Small intestine (tissue), 7 donors: ENCODE measurements at regions not wholly inside any gene's neighbourhood (a gene's known extent, or its start where the extent isn't known, plus 50 kb on each side); places are given as distances from the start of the nearest gene placed in this dataset.

Experiments
- DNase-seq, 2 donors: peaks; one replicate each; pipeline versions ENCODE4 v3.0.0 to v3.0.0-alpha.2; 2013
- FAIRE-seq: peaks from 2 replicates; lab custom pipeline; 2012; peaks lifted over from hg19 to GRCh38; lab: Jason Lieb, UNC
- H3K27ac ChIP-seq, 3 donors: one replicate each; pipeline ENCODE4 v1.5.1; 2013; ENCODE audit warnings: low read length in 2 of 3, mild to moderate bottlenecking in 2 of 3, control low read depth in 1 of 3, inconsistent platforms in 1 of 3, low read depth in 1 of 3, moderate library complexity in 1 of 3
- H3K27me3 ChIP-seq, 3 donors: one replicate each; pipeline ENCODE4 v1.6.1; 2013; ENCODE audit warnings: low read length in 3 of 3, inconsistent platforms in 1 of 3; ENCODE audit not compliant: control insufficient read depth in 3 of 3, insufficient read depth in 3 of 3
- H3K36me3 ChIP-seq, 3 donors: one replicate each; pipeline ENCODE4 v1.6.1; 2013; ENCODE audit warnings: low read length in 3 of 3, inconsistent platforms in 1 of 3, low read depth in 1 of 3, mild to moderate bottlenecking in 1 of 3, moderate library complexity in 1 of 3; ENCODE audit not compliant: control insufficient read depth in 3 of 3, insufficient read depth in 2 of 3
- H3K4me1 ChIP-seq, 3 donors: one replicate each; pipeline ENCODE4 v1.6.1; 2013; ENCODE audit warnings: low read length in 2 of 3, inconsistent platforms in 1 of 3, low read depth in 1 of 3, mild to moderate bottlenecking in 1 of 3, moderate library complexity in 1 of 3; ENCODE audit not compliant: control insufficient read depth in 3 of 3, insufficient read depth in 2 of 3
- H3K4me3 ChIP-seq, 3 donors: one replicate each; pipeline ENCODE4 v1.5.1; 2013; ENCODE audit warnings: low read length in 3 of 3, control low read depth in 1 of 3, inconsistent platforms in 1 of 3, low read depth in 1 of 3, mild to moderate bottlenecking in 1 of 3, moderate library complexity in 1 of 3
- H3K9me3 ChIP-seq, 2 donors: one replicate each; pipeline ENCODE4 v1.6.1; 2013; ENCODE audit warnings: low read depth in 1 of 2, low read length in 1 of 2; ENCODE audit not compliant: control insufficient read depth in 2 of 2, insufficient read depth in 1 of 2
- WGBS, 3 donors: extraction: QIAGEN DNeasy Blood & Tissue Kit; methylation state at CpG; one replicate each; pipeline ENCODE4 v1.1.7; 2013; 5-methylcytosine and 5-hydroxymethylcytosine counted together
- donor health status: healthy with polysubstance abuse.
- donor health status: control.
- donor health status: control.
- donor health status: Bipolar disorder and iron deficiency.
- donor health status: healthy.

- H3K27ac ChIP-seq = peak overlapping the region in 1 of 3 donors; percentile 93
- no peaks in the 10 kb centered on the region for H3K27me3 ChIP-seq
- H3K4me1 ChIP-seq = peaks cover 0 to 69% (median 0%) of the 10 kb centered on the region in 3 donors
- no peak overlapping the region for H3K4me3 ChIP-seq
- 80 to 89% (median 87%) methylated on average over 16 of the region's 16 CpGs for WGBS, 3 donors
- DNase-seq (peak in 1 of 2 donors; percentile 78), FAIRE-seq (no peak)
- no peaks in the 10 kb centered on the region for H3K36me3 ChIP-seq
- H3K9me3 ChIP-seq = no peaks in the 10 kb centered on the region
Observed at GRCh38 chr9:129402931-129403778, 217.7 kb downstream of the C9orf50 start.

- peaks cover 0 to 61% (median 0%) of the 10 kb centered on the region in 3 donors for H3K4me1 ChIP-seq
- DNase-seq (no peak), FAIRE-seq (no peak)
- 50 to 79% (median 77%) methylated on average over 20 of the region's 20 CpGs for WGBS, 3 donors
- H3K27ac ChIP-seq = peak overlapping the region in 2 of 3 donors; percentile 33 to 55
- H3K9me3 ChIP-seq = no peaks in the 10 kb centered on the region
- no peaks in the 10 kb centered on the region for H3K36me3 ChIP-seq
- no peak overlapping the region for H3K4me3 ChIP-seq
- no peaks in the 10 kb centered on the region for H3K27me3 ChIP-seq
Observed at GRCh38 chr9:129402371-129402739, 218.5 kb downstream of the C9orf50 start.

- DNase-seq (no peak), FAIRE-seq (no peak)
- no peaks in the 10 kb centered on the region for H3K36me3 ChIP-seq
- no peaks in the 10 kb centered on the region for H3K27me3 ChIP-seq
- peak overlapping the region in 2 of 3 donors; percentile 4 to 33 for H3K27ac ChIP-seq
- H3K9me3 ChIP-seq = no peaks in the 10 kb centered on the region
- H3K4me3 ChIP-seq = no peak overlapping the region
- H3K4me1 ChIP-seq = peaks cover 0 to 55% (median 0%) of the 10 kb centered on the region in 3 donors
- 36 to 49% (median 38%) methylated on average over 6 of the region's 6 CpGs for WGBS, 3 donors
Observed at GRCh38 chr9:129401623-129402370, 219.1 kb downstream of the C9orf50 start.

- Histone ChIP-seq H3K36me3 (no peaks in the 10 kb centered on the region), H3K4me1 (peaks cover 0 to 48% (median 0%) of the 10 kb centered on the region in 3 donors), H3K27me3 (no peaks in the 10 kb centered on the region), H3K4me3 (no peak overlapping the region), H3K27ac (peak overlapping the region in 1 of 3 donors; percentile 4), H3K9me3 (no peaks in the 10 kb centered on the region)
- DNase-seq (no peak), FAIRE-seq (no peak)
- WGBS, 3 donors = 76 to 85% (median 83%) methylated on average over 14 to 17 of the region's 17 CpGs
Observed at GRCh38 chr9:129400971-129401622, 219.8 kb downstream of the C9orf50 start.

- no peak for FAIRE-seq
- no peaks in the 10 kb centered on the region for H3K9me3 ChIP-seq
- H3K27ac ChIP-seq = no peak overlapping the region
- no peaks in the 10 kb centered on the region for H3K36me3 ChIP-seq
- no peak for DNase-seq
- H3K27me3 ChIP-seq = no peaks in the 10 kb centered on the region
- 87 to 92% (median 90%) methylated on average over 40 to 44 of the region's 44 CpGs for WGBS, 3 donors
- H3K4me3 ChIP-seq = no peak overlapping the region
- peaks cover 0 to 40% (median 0%) of the 10 kb centered on the region in 3 donors for H3K4me1 ChIP-seq
Observed at GRCh38 chr9:129400001-129400970, 220.6 kb downstream of the C9orf50 start.

GRCh38 chr9:129399634-129399990 lies 221.3 kb downstream of the C9orf50 start:
- WGBS, 3 donors = 56 to 80% (median 66%) methylated on average over 8 of the region's 8 CpGs
- no peak for DNase-seq
- H3K4me1 ChIP-seq = peaks cover 0 to 33% (median 0%) of the 10 kb centered on the region in 3 donors
- H3K36me3 ChIP-seq = no peaks in the 10 kb centered on the region
- no peaks in the 10 kb centered on the region for H3K9me3 ChIP-seq
- FAIRE-seq = no peak
- H3K27me3 ChIP-seq = no peaks in the 10 kb centered on the region
- H3K4me3 ChIP-seq = no peak overlapping the region
- no peak overlapping the region for H3K27ac ChIP-seq

- 73 to 86% (median 83%) methylated on average over 21 of the region's 21 CpGs for WGBS, 3 donors
- no peaks in the 10 kb centered on the region for H3K36me3 ChIP-seq
- no peak for FAIRE-seq
- DNase-seq = no peak
- no peak overlapping the region for H3K4me3 ChIP-seq
- H3K9me3 ChIP-seq = no peaks in the 10 kb centered on the region
- no peak overlapping the region for H3K27ac ChIP-seq
- H3K27me3 ChIP-seq = no peaks in the 10 kb centered on the region
- H3K4me1 ChIP-seq = peaks cover 0 to 28% (median 0%) of the 10 kb centered on the region in 3 donors
Observed at GRCh38 chr9:129398961-129399633, 221.0 kb upstream of the IER5L start.
